Mammary epithelial cell (primary cell): ENCODE measurements at regions not wholly inside any gene's neighbourhood (a gene's known extent, or its start where the extent isn't known, plus 50 kb on each side); places are given as distances from the start of the nearest gene placed in this dataset.

Source experiments
- EZH2 ChIP-seq: IDR thresholded peaks from 2 replicates; pipeline ENCODE4 v1.6.1; 2012; ENCODE audit warnings: low read length, inconsistent platforms, borderline replicate concordance
- TF ChIP-seq, protein P1 (sequence below), 2 donors: IDR thresholded peaks in 1 of 2; conservative IDR thresholded peaks in 1 of 2; 2 replicates each; pipeline ENCODE4 v1.5.1; 2011 to 2012; ENCODE audit warnings: inconsistent platforms in 2 of 2, low read length in 2 of 2, mild to moderate bottlenecking in 2 of 2, control low read depth in 1 of 2, low read depth in 1 of 2; ENCODE audit not compliant: insufficient read depth in 1 of 2; ENCODE audit errors: extremely low read depth in 1 of 2

DNA sequence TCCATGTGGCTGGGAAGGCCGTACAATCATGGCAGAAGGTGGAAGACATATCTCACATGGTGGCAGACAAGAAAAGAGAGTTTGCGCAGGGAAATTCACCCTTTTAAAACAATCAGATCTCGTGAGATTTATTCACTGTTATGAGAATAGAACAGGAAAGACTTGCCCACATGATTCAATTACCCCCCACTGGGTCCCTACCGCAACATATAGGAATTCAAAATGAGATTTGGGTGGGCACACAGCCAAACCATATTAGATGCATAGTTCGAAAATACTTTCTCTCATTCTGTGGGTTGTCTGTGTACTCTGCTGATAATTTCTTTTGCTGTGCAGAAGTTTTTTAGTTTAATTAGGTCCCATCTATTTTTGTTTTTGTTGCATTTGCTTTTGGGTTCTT is 990.3 kb downstream of the PLA2G4A start:
- no peak for TF ChIP-seq EZH2
- TF ChIP-seq, protein P1, sequence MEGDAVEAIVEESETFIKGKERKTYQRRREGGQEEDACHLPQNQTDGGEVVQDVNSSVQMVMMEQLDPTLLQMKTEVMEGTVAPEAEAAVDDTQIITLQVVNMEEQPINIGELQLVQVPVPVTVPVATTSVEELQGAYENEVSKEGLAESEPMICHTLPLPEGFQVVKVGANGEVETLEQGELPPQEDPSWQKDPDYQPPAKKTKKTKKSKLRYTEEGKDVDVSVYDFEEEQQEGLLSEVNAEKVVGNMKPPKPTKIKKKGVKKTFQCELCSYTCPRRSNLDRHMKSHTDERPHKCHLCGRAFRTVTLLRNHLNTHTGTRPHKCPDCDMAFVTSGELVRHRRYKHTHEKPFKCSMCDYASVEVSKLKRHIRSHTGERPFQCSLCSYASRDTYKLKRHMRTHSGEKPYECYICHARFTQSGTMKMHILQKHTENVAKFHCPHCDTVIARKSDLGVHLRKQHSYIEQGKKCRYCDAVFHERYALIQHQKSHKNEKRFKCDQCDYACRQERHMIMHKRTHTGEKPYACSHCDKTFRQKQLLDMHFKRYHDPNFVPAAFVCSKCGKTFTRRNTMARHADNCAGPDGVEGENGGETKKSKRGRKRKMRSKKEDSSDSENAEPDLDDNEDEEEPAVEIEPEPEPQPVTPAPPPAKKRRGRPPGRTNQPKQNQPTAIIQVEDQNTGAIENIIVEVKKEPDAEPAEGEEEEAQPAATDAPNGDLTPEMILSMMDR (conservative IDR thresholded peaks at IDR 0.05 in 1 of 2, IDR thresholded peaks at IDR 0.05 in 1 of 2; ENCODE audit: extremely low read depth in 1 of 2, insufficient read depth in 1 of 2, low read depth in 1 of 2, low read length in 2 of 2): no peak
